ENCODE measurements at regions not wholly inside any gene's neighbourhood (a gene's known extent, or its start where the extent isn't known, plus 50 kb on each side); places are given as distances from the start of the nearest gene placed in this dataset.

- no peak for DNase-seq (ENCODE audit: low read depth in 3 of 3, low spot score in 2 of 3)
Measured at GRCh38 chr15:99440551-99441443, 125.0 kb upstream of the MEF2A start.

- no peak for DNase-seq (ENCODE audit: low read depth in 3 of 3, low spot score in 2 of 3)
Measured at GRCh38 chr15:99441444-99441800, 124.4 kb upstream of the MEF2A start.

GRCh38 chr15:99441871-99442251 lies 123.9 kb upstream of the MEF2A start:
- no peak for DNase-seq (ENCODE audit: low read depth in 3 of 3, low spot score in 2 of 3)

- no peak for DNase-seq (ENCODE audit: low read depth in 3 of 3, low spot score in 2 of 3)
Measured at GRCh38 chr15:99442252-99442897, 123.4 kb upstream of the MEF2A start.

GRCh38 chr15:99443056-99443756 lies 122.6 kb upstream of the MEF2A start:
- DNase-seq (ENCODE audit: low read depth in 3 of 3, low spot score in 2 of 3): no peak

GRCh38 chr15:99443768-99444446 lies 121.9 kb upstream of the MEF2A start:
- no peak for DNase-seq (ENCODE audit: low read depth in 3 of 3, low spot score in 2 of 3)

GRCh38 chr15:99445272-99445850 lies 120.4 kb upstream of the MEF2A start:
- no peak for DNase-seq (ENCODE audit: low read depth in 3 of 3, low spot score in 2 of 3)

- no peak for DNase-seq (ENCODE audit: low read depth in 3 of 3, low spot score in 2 of 3)
Measured at GRCh38 chr15:99446565-99447496, 119.0 kb upstream of the MEF2A start.

- DNase-seq (ENCODE audit: low read depth in 3 of 3, low spot score in 2 of 3): no peak
Measured at GRCh38 chr15:99447497-99448371, 118.0 kb upstream of the MEF2A start.

- DNase-seq (ENCODE audit: low read depth in 3 of 3, low spot score in 2 of 3): no peak
Measured at GRCh38 chr15:99449514-99449913, 116.3 kb upstream of the MEF2A start.

GRCh38 chr15:99450896-99451358 lies 114.9 kb upstream of the MEF2A start:
- DNase-seq (ENCODE audit: low read depth in 3 of 3, low spot score in 2 of 3): no peak

GRCh38 chr15:99451484-99451883 lies 114.3 kb upstream of the MEF2A start:
- no peak for DNase-seq (ENCODE audit: low read depth in 3 of 3, low spot score in 2 of 3)

GRCh38 chr15:99452010-99452409 lies 113.8 kb upstream of the MEF2A start:
- no peak for DNase-seq (ENCODE audit: low read depth in 3 of 3, low spot score in 2 of 3)

- DNase-seq (ENCODE audit: low read depth in 3 of 3, low spot score in 2 of 3): no peak
Measured at GRCh38 chr15:99452728-99453636, 112.8 kb upstream of the MEF2A start.

- no peak for DNase-seq (ENCODE audit: low read depth in 3 of 3, low spot score in 2 of 3)
Measured at GRCh38 chr15:99453637-99454030, 112.2 kb upstream of the MEF2A start.

- DNase-seq (ENCODE audit: low read depth in 3 of 3, low spot score in 2 of 3): no peak
Measured at GRCh38 chr15:99454107-99454809, 111.5 kb upstream of the MEF2A start.
